NCI-H1417 (cell line): ENCODE measurements at regions not wholly inside any gene's neighbourhood (a gene's known extent, or its start where the extent isn't known, plus 50 kb on each side); places are given as distances from the start of the nearest gene placed in this dataset.

Source experiments
- DNase-seq, 3 experiments: peaks; one replicate each; lab custom pipeline; 2025; lab: John Stamatoyannopoulos, UW

DNA sequence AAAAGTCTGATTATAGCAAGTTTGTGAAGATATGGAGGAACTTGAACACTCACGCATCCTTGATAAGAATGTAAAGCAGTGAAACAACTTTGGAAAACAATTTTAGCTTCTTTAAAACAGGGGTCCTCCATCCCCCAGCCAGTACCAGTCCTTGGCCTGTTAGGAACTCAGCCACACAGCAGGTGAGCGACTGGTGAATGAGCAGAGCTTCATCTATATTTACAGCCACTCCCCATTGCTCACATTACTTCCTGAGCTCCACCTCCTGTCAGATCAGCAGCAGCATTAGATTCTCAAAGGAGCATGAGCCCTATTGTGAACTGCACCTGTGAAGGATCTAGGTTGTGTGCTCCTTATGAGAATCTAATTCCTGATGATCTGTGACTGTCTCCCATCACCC, 530.3 kb upstream of the PRKX start:
- peak; percentile 16 to 48 (median 20) for DNase-seq

- no peak for DNase-seq
Observed at GRCh38 chrX:4240541-4241194, 527.2 kb upstream of the PRKX start.

GRCh38 chrX:4239650-4240540, 526.4 kb upstream of the PRKX start:
- no peak for DNase-seq

- no peak for DNase-seq
Observed at GRCh38 chrX:4238916-4239315, 525.5 kb upstream of the PRKX start.

DNA sequence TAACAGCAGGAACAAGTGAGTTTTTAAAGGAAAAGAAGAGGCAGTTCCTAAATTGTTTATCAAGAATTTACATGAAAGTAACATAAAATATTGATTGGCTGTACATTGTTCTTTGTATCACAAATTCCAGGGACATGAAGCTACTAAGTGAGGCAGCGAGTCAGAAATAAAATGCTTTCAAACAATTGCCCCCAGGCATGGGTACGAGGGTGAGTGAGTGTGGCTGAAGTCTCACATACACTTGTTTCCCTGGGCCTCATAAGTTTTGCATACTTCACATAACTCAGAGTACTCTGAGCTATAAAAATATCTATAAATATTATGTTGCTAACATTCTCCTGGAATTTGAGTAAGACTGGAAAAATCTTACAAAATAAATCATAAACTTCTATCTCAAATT, 511.6 kb upstream of the PRKX start:
- DNase-seq = peak in 1 of 3 experiments; percentile 13

GRCh38 chrX:4206941-4207340, 493.5 kb upstream of the PRKX start:
- no peak for DNase-seq

DNA sequence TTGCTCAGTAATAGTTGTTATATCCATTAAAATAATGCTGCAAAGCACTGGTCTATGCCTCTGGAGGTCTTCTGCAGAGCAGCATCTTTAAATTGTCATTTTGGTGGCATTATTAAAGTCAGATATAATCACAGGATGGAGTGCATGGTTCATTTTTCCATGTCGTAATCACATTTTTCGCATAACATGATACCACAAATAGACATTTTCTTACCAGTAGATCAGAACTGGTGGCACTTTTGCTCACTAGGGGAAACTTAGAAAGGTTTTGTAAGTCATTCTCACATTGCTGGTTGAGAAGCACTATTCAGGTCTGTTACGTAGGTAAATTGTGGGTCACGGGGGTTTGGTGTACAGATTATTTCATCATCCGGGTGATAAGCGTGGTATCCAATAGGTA, 484.5 kb upstream of the PRKX start:
- DNase-seq = no peak

- no peak for DNase-seq
Observed at GRCh38 chrX:4193500-4194155, 480.2 kb upstream of the PRKX start.

DNA sequence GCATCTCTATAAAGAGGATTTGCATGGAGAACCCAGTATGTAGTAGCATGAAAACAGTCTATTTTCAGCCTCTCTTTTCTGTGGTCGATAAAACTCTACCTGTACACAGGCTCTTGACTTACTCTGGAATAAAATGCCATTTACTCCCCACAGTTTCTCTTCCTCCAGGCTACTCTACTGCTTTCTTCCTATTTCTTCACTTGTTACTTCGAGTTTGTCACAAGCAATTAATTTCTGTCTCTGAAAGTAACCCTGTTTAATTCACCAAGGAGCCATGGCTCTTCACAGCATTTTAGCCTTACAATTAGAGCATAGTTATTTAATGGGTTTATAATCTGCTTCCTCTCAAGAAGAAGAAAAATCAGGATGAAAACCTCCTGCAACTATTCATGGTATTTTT, 472.9 kb upstream of the PRKX start:
- no peak for DNase-seq

- DNase-seq = no peak
Observed at GRCh38 chrX:4185086-4185485, 471.6 kb upstream of the PRKX start.

DNA sequence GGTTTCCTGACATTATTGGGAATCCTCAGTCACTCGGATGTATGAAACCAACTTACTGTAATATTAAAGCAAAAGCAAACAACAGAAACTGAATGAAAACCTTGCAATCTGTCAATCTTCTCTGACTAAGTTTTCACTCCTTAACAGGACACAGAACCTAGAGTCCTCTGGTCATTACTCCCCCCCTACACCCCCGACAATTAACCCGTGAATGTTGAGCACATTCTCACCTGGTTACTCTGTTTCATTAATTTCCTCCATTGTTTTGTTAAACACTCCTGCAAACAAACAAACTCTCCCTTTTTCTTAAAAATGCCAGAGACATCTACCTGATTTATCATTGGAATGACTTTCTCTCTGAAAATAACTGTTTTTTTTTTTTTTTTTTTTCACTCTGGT, 469.0 kb upstream of the PRKX start:
- DNase-seq = no peak

DNA sequence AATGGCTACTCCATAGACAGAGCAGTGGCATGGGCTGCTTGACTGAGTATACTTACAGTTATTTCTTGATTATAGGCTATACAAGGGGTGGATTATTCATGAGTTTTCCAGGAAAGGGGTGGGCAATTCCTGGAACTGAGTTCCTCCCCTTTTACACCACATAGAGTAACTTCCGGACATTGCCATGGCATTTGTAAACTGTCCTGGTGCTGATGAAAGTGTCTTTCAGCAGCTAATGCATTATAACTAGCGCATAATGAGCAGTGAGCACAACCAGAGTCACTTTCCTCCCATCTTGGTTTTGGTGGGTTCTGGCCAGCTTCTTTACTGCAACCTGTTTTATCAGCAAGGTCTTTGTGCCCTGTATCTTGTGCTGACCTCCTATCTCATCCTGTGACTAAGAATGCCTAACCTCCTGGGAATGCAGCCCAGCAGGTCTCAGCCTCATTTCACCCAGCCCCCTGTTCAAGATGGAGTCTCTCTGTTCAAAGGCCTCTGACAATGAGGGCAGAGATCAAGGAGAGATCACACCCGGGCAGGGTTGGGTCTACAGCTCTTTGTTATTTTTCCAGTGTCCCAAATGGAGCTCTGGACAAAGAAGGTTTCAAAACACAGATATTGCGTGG, 468.4 kb upstream of the PRKX start:
- no peak for DNase-seq

- DNase-seq = peak in 1 of 3 experiments; percentile 54
Observed at GRCh38 chrX:4179031-4179430, 465.6 kb upstream of the PRKX start.

- no peak for DNase-seq
Observed at GRCh38 chrX:4175221-4175620, 461.8 kb upstream of the PRKX start.

GRCh38 chrX:4173743-4174142, 460.3 kb upstream of the PRKX start:
- peak in 1 of 3 experiments; percentile 18 for DNase-seq

GRCh38 chrX:4151798-4152197, 438.3 kb upstream of the PRKX start:
- no peak for DNase-seq

DNA sequence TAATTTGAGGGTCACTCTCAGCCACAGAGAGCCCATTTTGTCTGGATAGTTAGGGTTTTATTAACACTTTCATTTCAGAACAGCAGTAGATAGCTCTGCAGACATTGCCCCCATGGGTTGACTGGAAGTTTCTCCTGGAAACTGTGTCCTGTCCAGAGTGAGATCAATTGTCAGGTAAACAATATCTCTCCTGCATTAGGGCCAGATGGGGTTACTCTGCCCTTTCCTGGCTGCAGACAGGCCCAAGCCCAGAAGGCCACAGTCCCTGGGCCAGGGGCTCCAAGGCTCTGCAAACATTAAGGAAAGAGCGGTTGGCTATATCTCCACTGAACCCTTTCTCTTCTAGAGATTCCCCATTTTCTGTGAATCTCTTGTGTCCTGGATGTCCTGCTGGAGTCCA, 436.8 kb upstream of the PRKX start:
- DNase-seq = no peak

DNA sequence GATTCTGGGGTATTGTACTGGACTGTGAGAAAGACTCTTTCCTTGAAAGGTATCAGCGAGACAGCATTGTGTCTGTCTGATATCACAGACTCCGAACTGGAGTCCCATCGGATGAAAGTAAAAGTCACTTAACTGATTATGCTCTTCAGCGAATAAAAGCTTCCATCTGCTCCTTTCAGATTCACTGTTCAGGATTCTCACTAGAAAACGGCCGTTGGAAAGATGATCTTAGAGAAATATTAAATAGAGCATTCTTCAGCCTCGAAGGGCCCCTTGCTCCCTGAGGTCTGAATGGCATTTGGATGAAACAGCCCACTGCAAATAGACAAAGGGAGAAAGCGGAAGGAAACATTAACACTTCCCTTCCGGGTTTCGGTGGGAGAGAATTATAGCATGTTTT, 416.2 kb upstream of the PRKX start:
- peak in 1 of 3 experiments; percentile 90 for DNase-seq

GRCh38 chrX:4118666-4119530, 405.4 kb upstream of the PRKX start:
- DNase-seq = no peak

DNA sequence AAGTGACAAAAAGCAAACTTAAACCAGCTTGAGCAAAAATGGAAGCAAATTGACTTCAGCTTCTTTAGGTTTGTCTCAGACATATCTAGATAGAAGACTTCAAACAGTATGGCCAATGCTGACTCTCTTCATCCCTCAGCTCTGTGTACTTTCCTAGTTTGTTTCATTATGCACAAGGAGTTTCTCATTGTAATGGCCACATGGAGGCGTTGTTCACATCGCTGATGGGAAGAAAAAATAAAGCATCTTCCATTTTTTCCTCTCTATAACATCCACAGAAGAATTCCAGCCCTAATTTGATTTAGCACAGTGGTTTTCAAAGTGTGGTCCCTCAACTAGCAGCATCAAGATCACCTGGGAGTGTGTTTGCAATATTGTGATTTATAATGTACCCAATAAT, 397.5 kb upstream of the PRKX start:
- DNase-seq = no peak

DNA sequence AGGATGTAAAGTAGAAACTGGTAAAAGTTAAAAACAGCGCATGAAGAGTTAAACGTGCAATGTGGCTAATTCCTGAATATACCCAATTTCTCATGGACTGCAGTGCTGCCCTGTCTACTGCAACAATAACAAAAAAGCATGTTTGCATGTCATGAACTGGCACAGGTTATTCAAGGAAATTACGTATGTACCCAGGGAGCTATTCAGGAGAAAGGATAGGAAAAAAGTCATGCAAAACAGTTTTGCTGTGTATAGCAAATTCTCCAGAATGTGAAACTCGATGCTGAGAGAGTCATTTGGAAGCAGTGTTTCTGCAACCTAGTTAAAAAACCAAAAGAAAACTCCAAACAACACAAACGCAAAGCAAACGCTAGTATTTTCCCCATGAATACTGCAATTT, 381.5 kb upstream of the PRKX start:
- DNase-seq = no peak
